Activated CD4-positive, CD25-positive, alpha-beta regulatory T cell treated with anti-CD3 and anti-CD28 coated beads, Interleukin-2, amount 50 U/mL, for 24 hours (primary cell): ENCODE measurements at regions not wholly inside any gene's neighbourhood (a gene's known extent, or its start where the extent isn't known, plus 50 kb on each side); places are given as distances from the start of the nearest gene placed in this dataset.
"Not testable (repeated sequence)": the region's sequence is repeated elsewhere in the genome, so short reads cannot be mapped to it uniquely, and the experiment has no call there.

Source experiments
- ATAC-seq, 2 donors: fragments of 150-1000 bp; cut with Tn5 transposase; one replicate each; pipeline ENCODE4 v1.10.0; 2021; ENCODE audit warnings: mild to moderate bottlenecking in 1 of 2, moderate library complexity in 1 of 2

DNA sequence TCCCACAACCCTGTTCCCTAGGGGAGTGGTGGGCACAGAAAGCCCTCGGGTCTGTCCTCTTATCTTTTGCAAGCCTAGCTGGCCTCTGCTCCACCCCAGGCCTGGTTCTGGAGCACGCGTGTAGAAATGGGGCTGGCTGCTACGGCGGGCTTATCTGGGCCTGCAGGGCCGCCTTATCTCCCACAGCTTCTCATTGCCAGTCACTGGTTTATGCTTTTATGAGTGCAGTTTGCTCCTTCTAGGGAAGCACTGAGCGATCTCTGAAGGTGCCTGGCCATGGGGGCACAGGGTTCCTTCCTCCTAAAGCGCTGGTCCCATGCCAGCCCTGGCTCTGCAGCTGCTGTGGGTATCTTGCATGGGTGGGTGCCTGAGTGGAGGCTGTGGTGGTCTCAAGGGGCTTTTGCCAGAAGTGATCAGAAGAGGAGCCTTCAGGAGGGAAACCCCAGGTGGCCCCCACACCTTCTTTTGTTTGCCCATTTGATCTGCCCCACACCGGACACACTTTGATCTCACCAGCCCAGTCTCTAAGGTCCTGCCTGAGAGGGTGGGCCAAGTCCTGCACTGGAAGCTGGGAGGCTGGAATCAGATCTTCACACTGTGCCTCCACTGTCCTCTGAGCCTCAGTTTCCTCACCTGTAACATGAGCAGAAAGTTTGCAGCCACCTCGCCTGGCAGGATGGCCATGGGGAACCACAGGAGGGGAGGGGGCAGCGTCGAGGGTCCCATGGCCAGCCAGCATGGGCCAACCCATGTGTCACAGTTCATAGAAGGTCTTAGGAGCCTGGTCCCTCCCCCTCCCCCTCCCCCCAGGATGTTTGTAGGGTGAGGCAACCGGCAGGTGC is 86.6 kb upstream of the FGF3 start:
- no peak for ATAC-seq

DNA sequence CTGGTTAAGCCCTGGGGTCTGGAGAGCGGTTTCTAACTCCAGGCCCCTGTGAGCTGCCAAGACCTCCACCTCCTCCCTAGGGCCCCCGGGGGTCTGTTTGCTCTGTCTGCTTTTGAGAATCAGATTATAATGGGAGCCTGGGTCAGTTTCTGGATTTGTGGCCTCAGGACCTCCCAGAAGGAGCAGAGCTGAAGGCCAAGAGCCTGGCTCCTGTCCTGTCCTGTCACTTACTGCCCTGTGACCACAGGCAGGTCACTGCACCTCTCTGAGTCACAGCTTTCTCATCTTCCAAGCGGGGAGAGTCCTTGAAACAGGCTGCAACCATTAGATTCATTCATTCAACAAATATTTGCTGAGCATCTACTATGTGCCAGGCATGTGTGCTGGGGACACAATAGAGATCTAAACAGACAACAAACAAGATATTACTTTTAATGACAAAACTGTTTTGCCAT is 87.3 kb upstream of the FGF3 start:
- ATAC-seq: no peak

DNA sequence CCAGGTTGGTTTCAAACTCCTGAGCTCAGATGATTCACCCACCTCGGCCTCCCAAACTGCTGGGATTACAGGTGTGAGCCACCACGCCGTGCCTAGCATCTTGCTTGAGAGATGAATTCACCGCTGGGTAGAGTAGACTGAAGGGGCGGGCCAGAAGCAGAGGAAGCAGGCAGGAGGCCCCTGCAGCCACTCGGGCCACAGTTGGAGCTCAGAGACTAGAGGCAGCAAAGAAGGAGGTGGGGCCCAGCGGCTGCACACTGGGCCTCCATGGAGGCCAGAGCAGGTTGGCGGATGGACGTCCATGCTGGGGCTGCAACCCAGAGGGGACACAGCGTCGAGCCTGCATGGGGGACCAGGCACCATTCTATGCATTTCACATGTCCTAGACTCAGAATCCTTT is 88.4 kb upstream of the FGF3 start:
- no peak for ATAC-seq

DNA sequence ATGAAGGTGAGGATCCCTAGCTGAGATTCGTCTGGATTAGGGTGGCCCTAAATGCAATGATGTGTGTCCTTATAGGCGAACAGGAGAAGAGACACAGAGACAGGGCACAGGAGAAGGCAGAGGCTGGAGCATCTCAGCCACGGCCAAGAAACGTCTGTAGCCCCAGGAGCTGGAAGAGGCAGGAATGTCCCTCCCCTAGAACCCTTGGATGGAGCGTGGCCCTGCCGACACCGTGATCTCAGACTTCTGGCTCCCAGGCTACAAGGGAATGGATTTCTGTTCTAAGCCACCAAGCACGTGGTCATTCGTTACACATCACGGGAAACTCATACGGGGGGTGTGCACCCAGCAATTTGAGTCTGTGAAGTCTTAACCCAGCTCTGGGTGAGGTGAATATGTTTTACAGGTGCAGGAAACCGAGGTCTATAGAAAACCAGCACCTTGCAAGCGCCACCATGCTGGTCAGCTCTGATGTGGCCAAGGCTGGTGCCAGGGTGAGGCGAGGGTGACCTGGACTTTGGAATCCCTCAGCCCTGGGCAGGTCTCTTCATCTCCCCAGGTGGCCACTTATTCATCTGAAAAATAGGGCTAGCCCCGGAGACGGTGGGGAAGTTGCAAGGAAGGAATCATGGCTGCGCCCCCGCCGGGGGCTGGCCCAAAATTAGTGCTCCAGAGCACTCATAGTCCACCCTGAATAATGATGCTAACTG is 89.5 kb upstream of the FGF3 start:
- no peak for ATAC-seq

DNA sequence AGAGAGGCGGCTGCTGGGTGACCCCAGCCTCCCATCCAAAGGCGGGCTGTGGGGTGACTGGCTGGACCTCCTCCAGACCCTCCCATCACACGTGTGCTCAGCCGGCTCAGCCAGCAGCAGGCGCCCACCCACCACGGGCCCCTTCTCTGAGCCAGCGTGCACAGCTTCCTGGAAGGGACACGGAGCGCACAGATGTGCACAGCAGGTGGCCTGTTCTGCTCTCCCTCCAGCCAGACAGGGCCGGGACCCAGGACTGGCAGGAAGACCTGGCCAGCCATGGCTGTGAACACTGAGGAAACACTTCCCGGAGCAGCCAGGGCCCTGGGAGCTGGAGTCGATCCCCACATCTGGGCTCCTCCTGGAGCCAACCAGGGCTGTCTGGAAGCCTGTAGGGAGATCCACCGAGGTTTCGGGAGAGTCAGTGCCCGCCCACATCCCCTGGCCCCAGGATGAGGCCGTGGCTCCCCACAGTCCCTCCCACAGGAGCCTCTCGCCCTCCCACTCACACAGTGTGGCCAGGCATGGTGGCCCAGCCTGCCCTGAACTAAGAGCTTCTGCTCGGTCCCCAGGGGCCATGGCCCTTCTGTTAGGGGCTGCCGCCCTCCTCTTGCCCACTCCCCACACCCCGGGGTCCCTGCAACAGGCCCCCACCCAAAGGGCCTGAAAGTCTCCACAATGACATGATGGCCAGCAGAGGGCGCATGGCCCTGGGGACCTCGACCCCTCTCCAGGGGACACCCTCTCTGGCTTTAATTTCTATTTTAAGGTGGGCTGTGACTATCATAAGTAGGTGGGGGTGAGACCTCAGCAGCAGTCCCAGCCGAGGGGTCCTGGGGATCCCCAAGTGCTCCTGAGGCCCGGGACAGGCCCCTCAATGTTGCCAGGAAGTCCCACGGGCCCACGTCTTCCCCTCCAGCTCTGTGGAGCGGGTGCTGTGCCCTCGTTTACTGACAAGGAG is 90.6 kb upstream of the FGF3 start:
- no peak for ATAC-seq

DNA sequence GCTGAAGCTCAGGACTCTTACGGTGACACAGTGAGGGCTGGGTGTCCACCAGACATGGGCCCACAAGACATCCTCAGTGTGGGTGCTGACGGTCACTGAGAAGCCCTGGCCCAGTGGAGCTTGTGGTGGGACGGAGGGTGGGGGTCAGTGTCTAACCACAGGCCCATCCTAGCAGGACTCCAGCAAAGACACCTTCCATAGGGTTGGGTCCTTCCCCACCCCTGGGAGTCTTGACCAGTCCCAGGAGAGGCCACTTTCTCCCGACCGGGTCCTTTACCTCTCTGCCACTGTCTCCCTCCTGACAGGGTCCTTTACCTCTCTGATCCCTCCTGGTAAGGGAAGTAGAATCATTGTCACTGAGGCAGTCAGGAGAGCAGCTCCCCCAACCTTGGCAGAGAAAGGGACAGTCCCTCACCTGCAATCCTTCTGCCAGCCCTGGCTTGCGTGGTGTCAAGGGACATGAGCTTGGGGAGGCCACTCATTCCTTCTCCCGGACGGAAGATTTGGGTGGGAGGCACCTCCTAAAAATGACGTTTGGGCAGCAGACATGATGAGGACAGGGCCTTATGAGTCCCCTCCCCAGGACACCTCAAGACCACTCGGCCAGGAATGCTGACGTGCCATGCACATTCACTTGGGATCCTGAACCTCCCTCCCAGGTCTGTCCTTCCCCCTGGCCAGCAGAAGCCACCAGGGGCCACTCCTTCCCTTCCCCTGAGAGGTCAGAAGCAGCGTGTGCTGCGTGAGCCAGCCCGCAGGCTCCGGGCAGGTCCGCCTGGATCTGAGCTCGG is 91.5 kb upstream of the FGF3 start:
- no peak for ATAC-seq

DNA sequence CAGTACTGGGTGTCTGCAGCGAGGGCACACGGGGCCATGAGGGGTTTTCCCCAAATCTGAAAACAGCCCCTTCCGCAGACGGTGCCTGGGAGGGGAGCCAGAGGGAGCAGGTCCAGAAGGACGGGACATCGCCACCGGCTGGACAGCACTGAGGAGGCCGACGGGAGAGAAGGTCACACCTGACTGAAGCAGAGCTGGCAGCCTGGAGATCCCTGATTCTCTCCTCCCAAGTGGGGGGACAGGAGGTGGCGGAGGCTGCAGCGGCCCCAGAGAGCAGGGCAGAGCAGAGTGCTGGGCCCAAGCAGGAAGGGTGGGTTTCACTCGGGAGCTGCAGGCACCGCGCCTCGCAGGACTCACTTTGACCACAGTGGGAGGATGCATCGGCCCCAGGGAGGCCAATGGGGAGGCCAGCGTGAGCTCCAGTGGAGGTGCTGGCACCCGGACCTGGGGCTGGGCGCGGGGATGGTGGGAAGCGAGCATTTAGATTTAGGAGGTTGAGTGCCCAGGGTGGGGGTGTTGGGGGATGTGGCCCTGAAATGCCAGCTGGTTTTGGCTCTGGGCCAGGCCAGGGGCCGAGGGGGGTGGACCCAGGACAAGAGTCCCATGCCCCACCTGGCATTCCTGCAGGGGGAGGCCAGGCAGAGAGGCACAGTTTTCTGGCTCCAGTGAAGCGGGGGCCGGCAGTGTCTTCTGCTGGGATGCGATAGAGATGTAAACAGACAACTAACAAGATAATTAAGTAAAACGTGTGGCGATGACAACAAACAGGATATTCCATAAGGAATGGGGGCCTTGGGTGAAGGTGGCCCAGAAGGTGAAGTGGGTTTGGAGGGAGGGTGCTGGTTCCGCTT is 92.3 kb upstream of the FGF3 start:
- ATAC-seq: no peak

DNA sequence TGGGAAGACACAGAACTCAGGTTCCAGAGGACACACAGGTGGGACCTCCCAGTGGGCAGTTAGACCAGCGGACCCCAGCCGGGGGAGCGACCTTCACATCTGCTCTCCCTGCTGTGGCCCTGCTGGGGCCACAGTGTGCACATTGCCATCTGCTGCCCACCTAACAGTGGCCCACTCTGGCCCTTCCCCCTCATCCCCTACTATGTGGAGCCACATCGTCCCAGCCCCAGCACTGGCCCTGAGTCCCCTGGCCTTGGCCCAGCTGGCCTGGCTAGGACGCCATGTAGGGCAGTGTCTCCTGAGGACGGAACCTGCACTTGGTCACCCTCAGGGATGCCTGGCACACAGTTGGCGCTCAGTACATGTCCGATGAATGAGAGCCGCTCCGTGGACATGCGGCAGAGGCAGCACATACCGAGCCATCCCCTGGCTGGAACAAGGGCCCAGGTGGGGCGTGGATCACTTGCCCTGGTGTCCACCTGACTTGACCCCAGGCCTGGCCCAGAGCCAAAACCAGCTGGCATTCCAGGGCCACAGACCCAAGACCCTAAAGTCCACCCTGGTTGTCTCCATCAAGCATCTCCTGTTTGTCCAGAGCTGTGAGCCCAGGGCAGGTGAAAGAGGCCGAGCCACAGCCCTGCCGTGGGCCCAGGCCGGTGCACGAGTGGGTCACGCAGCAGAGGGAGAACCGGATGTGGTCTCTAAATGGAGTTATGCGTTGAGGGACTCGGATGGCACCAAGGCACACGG is 93.1 kb upstream of the FGF3 start:
- ATAC-seq: no peak

DNA sequence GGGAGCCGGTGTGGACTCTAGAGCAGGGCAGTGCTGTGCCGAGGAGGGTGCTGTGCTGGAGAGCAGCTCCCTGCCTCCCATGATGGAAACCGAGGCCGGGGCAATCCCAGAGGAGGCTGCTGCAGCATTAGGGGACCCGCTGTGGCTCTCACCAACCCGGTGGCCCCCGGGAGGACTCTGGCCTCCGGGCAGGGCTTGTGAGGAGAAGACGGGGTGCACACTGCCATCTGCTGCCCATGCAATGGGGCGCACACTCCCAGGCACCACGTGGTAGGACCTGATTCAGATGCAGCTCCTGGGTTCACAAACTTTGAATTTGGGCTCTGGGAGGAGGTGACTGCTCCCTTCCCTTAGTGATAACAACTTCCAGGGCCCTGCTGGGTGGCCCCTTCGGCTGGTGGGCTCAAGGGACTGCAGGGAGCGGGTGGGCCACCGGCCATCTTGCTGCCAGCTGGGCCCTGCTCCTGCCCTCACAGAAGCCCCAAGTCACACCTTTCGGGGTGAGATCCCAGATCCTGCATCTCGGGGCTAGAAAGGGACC is 93.8 kb upstream of the FGF3 start:
- ATAC-seq: no peak

DNA sequence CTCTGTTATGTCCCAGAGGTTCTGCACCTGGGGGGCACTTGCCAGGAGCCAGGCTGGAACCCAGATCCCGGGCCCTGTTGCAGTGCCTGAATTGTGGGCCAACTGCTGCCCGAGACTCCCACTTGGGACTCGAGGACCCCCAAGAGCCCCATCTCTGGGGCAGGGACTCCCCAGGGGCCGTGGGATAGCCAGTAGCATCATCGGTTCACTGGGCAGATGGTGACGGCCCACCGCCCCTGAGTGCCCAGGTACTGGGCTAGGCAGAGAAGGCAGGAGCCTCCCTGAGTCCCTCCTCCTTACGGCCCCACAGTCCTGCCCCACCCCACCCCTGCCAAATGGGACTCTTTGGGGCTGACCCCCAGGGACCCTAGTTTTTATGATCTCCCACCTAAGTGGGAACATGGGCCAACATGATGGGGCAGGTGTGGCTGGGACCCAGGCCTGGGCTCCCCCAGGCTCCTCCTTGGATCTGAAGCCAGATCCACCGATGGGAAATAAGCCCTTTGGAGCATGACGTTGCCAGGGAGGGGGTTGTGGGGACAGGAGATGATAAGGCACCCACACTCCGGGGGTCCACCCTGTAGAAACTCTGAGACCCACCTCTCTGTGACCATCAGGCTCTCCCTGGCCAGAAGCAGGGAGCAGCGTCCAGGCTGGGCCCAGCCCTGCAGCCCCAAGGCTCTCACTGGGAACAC is 94.5 kb upstream of the FGF3 start:
- no peak for ATAC-seq

DNA sequence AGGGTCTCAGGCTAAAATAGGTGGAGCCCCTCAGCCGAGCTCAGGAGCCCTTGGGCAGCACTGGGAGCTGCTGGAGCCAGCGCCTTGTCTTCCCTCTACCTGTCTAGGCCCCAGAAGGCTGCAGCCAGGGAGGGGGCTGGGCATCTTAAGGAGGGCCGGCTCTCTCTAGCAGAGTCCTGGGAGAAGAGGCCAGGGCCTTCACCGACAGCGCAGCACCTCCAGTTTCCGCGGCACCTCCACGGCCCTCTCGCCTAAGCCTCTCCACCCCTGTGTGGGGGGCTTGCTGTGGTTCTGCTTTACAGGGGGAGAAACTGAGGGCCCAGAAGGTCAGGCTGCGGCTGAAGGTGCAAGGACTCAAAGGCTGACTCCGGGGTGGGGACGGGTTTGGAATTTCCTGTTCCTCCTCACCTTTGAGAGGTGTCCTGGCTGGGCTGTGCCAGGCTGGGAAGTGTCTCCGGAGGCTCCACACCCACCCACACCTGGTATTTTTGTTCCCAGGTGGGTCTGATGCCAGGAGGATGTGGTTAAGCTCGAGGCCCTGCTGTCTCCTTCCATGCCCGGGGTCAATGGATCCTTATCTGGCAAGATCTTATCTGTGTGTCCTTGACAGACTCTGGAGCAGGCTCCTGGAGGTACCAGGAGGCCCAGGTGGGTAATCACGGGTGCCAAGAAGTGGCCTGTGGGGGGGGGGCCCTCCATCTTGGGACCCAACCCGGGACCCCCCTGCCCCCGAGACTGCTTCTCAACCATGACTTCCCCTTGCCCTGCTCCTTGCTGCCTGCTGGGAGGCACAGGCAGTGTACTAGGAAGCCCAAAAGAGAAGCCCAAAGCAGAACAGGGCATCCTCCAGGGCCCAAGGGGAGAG is 95.3 kb upstream of the FGF3 start:
- ATAC-seq: no peak

DNA sequence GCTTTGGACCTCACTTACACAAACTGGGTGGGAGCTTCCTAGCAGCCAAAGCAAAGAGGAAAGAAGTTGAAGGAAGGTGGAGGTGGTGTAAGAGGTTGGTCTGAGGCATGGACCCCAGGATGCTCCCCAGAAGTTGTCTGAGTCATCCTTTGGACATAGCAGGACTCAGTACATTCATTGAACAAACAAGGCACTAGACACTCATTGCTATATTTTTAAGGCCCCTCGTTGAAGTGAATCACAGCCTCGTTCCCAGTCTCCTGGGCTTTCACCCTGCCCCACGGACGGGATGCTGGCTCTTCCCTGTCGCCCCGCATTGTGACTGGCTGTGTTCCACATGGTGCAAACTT is 95.9 kb upstream of the FGF3 start:
- ATAC-seq: no peak

DNA sequence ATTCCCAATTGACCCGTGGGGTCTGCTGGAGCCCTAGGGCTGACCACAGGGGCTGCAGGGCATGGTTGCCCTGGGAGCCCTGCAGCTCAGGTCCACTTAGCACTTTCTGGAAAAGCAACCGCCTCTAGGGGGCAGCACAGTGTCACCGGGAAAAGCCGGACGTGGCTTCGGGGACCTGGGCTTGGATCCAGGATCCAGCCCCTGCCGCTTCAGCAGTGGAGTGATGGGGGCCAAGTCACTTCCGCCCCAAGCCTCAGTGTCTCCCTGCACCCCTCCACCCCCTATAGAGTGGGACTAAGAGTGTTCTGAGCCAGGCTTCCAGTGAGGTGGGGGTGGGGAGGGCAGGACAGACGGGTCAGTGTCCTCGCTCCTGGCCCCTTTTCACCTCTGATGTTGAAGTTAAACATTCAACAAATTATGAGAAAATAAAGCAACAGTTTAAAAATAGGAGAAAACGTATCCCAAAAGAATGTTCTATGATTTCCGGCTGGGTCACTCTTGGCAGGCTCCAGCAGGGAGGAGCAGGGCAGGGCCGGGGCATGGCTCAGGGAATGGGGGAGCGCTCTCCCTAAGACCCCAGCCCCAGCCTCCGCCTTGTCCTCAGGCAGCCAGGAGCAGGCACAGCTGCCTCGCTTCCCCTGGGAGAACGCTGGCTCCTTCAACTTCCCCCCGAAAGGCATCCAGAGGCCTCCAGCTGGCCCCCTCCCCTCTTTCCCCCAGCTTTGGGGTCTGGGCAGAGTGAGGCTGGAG is 96.5 kb upstream of the FGF3 start:
- ATAC-seq: no peak

DNA sequence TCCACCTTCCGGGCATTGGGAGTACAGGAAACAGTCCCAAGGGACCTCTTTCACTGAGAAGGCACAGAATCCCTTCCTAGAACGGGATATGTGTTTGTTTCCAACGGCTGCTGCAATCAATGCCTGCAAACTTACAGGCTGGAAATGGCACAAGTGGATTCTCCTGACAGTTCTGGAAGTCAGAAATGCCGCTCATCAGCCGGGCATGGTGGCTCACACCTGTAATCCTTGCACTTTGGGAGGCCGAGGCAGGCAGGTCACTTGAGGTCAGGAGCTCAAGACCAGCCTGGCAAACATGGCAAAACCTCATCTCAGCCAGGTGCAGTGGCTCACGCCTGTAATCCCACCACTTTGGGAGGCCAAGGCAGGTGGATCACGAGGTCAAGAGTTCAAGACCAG is 97.0 kb upstream of the FGF3 start:
- not testable (repeated sequence) for ATAC-seq

DNA sequence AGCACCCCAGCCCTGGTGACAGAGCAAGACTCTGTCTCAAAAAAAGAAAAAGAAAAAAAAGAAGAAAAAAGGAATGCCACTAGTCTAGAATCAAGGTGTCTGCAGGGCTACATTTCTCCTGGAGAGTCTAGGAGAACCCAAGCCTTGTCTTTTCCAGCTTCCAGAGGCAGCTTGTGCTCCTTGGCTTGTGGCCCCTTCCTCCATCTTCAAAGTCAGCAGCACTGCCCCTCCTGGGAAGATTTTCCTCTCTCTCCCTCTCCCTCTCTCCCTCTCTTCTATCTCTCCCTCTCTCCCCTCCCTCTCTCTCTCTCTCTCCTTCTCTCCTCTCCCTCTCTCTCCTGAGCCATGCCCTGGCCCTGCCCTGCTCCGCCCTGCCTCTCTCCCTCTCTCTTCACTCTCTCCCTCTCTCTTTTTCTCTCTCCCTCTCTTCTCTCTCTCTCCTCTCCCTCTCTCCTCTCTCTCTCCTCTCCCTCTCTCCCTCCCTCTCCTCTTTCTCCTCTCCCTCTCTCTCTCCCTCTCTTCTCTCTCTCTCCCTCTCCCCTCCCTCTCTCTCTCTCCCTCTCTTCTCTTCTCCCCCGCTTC is 97.7 kb upstream of the FGF3 start:
- no peak for ATAC-seq

DNA sequence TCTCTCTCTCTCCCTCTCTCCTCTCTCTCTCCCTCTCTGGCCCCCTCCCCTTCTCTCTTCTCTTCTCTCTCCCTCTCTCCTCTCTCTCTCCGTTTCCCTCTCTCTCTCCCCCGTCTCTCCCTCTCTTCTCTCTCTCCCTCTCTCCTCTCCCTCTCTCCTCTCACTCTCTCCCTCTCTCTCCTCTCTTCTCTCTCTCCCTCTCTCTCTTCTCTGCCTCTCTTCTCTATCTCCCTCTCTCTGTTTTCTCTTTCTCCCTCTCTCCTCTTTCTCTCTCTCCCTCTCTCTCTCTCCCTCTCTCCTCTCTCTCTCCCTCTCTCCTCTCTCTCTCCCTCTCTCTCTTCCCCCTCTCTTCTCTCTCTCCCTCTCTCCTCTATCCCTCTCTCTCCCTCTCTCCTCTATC is 98.3 kb upstream of the FGF3 start:
- ATAC-seq: no peak

DNA sequence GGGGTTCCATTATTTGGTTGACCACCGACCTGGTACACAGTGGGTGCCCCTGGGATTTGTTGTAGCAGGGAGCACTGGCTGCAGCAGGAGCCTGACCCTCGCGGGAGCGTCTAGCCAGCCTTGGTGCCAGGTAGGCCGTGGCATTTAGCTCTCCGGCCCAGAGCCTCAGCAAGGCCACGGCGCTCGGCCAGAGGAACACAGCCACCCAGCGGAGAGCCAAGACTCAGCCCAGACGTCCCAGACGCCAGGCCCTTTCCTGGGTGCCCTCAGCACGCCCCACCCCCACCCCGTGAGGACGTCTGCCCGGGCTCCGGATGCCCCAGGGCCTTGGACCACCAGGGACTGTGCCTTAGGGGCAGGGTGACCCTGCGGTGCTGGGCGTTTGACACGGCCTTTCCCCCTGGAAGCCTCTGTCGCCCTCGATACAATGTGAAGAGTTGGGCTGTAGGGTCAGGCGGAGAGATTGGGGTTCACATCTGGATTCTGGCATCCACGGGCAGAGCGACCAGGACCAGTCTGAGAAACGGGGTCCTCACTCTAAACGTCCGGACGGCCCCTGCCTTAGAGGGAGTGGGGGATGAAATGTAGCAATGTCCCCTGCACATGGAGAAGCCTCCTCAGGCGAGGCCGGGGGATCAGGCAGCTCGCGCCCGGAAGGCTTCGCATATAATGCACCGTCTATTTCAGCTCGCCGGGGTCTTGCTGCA is 99.2 kb upstream of the FGF3 start:
- no peak for ATAC-seq
